IMR-90 (cell line): ENCODE measurements at regions not wholly inside any gene's neighbourhood (a gene's known extent, or its start where the extent isn't known, plus 50 kb on each side); places are given as distances from the start of the nearest gene placed in this dataset.
A peak's percentile ranks its signal among the peaks of the same experiment; 100 is the strongest.
"Not testable (repeated sequence)": the region's sequence is repeated elsewhere in the genome, so short reads cannot be mapped to it uniquely, and the experiment has no call there.

Source experiments
- ATAC-seq: fragments of 200-7000 bp; cut with Tn5 transposase; 2 replicates; pipeline ENCODE4 v1.9.1; 2020; ENCODE audit warnings: low read depth, mild to moderate bottlenecking, moderate library complexity
- BruUV-seq: library from RNA; stranded (reverse); fragments of 400-500 nt; replicated peaks from 2 replicates; lab custom pipeline; 2021; lab: Mats Ljungman, UMichigan
- CTCF ChIA-PET: fragments of 300-600 bp; formaldehyde crosslinking; extraction: SDS; loops from one replicate; lab custom pipeline; 2021; ENCODE audit warnings: antibody characterized with exemption; lab: Yijun Ruan, JAX
- POLR2A ChIA-PET: fragments of 300-600 bp; sonication (Branson Sonifier 250); formaldehyde crosslinking; loops from one replicate; lab custom pipeline; 2022; ENCODE audit warnings: antibody characterized with exemption; ENCODE audit not compliant: unreplicated experiment; lab: Charles Lee
- DNase-seq: peaks from one replicate; pipeline ENCODE4 v3.0.0; 2013
- H2AFZ ChIP-seq: replicated peaks from 2 replicates; pipeline ENCODE3; 2013; ENCODE audit warnings: low read length, mild to moderate bottlenecking; ENCODE audit not compliant: poor library complexity
- H2AK5ac ChIP-seq: 2 replicates; pipeline ENCODE4 v1.6.1; 2013; ENCODE audit warnings: low read depth, low read length, inconsistent platforms
- H2AK9ac ChIP-seq: replicated peaks from 2 replicates; pipeline ENCODE3; 2013; ENCODE audit warnings: mild to moderate bottlenecking, low read depth, low read length, moderate library complexity; ENCODE audit not compliant: poor library complexity
- H2BK120ac ChIP-seq: 2 replicates; pipeline ENCODE4 v1.6.1; 2013; ENCODE audit warnings: low read depth, low read length, inconsistent platforms
- H2BK15ac ChIP-seq: 3 replicates; pipeline ENCODE4 v1.6.1; 2013; ENCODE audit warnings: low read depth, low read length, inconsistent platforms
- H2BK20ac ChIP-seq: 2 replicates; pipeline ENCODE4 v1.6.1; 2013; ENCODE audit warnings: low read depth, mild to moderate bottlenecking, inconsistent platforms, low read length, moderate library complexity
- H2BK5ac ChIP-seq: 2 replicates; pipeline ENCODE4 v1.6.1; 2013; ENCODE audit warnings: mild to moderate bottlenecking, low read depth, low read length, inconsistent platforms; ENCODE audit not compliant: poor library complexity, severe bottlenecking
- H3K14ac ChIP-seq: replicated peaks from 2 replicates; pipeline ENCODE4 v1.6.1; 2013; ENCODE audit warnings: low read depth, low read length, inconsistent platforms
- H3K18ac ChIP-seq: 2 replicates; pipeline ENCODE4 v1.6.1; 2013; ENCODE audit warnings: low read depth, low read length, control low read depth
- H3K23ac ChIP-seq: 2 replicates; pipeline ENCODE4 v1.6.1; 2013; ENCODE audit warnings: low read depth, low read length, inconsistent platforms
- H3K27ac ChIP-seq: 2 replicates; pipeline ENCODE4 v1.5.1; 2013; ENCODE audit warnings: mild to moderate bottlenecking, control low read depth, low read length; ENCODE audit not compliant: insufficient read depth
- H3K27me3 ChIP-seq: 2 replicates; pipeline ENCODE4 v1.6.1; 2013; ENCODE audit warnings: low read length; ENCODE audit not compliant: control insufficient read depth, insufficient read depth
- H3K36me3 ChIP-seq: 2 replicates; pipeline ENCODE4 v1.6.1; 2013; ENCODE audit warnings: low read length, mixed read lengths; ENCODE audit not compliant: control insufficient read depth, insufficient read depth
- H3K4ac ChIP-seq: 2 replicates; pipeline ENCODE4 v1.6.1; 2013; ENCODE audit warnings: low read depth, low read length, inconsistent platforms
- H3K4me1 ChIP-seq: 2 replicates; pipeline ENCODE4 v1.6.1; 2013; ENCODE audit warnings: low read length, mixed read lengths; ENCODE audit not compliant: control insufficient read depth, insufficient read depth
- H3K4me2 ChIP-seq: 2 replicates; pipeline ENCODE4 v1.6.1; 2013; ENCODE audit warnings: low read depth, mild to moderate bottlenecking, control low read depth, low read length, moderate library complexity
- H3K4me3 ChIP-seq: 2 replicates; pipeline ENCODE4 v1.5.1; 2013; ENCODE audit warnings: low read depth, mild to moderate bottlenecking, control low read depth, low read length, moderate library complexity; ENCODE audit not compliant: insufficient read depth
- H3K56ac ChIP-seq: 2 replicates; pipeline ENCODE4 v1.6.1; 2013; ENCODE audit warnings: low read length, inconsistent platforms; ENCODE audit not compliant: insufficient read depth; ENCODE audit errors: extremely low read depth
- H3K79me1 ChIP-seq, 2 experiments: 2 replicates each; pipeline ENCODE4 v1.6.1; 2013; ENCODE audit warnings: low read length in 2 of 2, inconsistent platforms in 1 of 2, low read depth in 1 of 2
- H3K9ac ChIP-seq: 2 replicates; pipeline ENCODE4 v1.6.1; 2013; ENCODE audit warnings: low read depth, low read length, control low read depth
- H3K9me1 ChIP-seq: 2 replicates; pipeline ENCODE4 v1.6.1; 2013; ENCODE audit warnings: low read length, inconsistent platforms; ENCODE audit not compliant: insufficient read depth
- H3K9me3 ChIP-seq: 2 replicates; pipeline ENCODE4 v1.6.1; 2013; ENCODE audit warnings: low read length; ENCODE audit not compliant: control insufficient read depth, insufficient read depth
- H4K20me1 ChIP-seq: 2 replicates; pipeline ENCODE4 v1.6.1; 2013; ENCODE audit warnings: low read length, inconsistent platforms; ENCODE audit not compliant: insufficient read depth
- H4K5ac ChIP-seq: 2 replicates; pipeline ENCODE4 v1.6.1; 2013; ENCODE audit warnings: mild to moderate bottlenecking, low read depth, low read length, control low read depth
- H4K8ac ChIP-seq, 2 experiments: 2 replicates each; pipeline ENCODE4 v1.6.1; 2013; ENCODE audit warnings: low read depth in 2 of 2, low read length in 2 of 2, control low read depth in 1 of 2, inconsistent platforms in 1 of 2
- H4K91ac ChIP-seq: 2 replicates; pipeline ENCODE4 v1.6.1; 2013; ENCODE audit warnings: low read depth, low read length, inconsistent platforms; ENCODE audit not compliant: insufficient read depth
- WGBS, 2 experiments: methylation state at CpG; one replicate each; pipeline versions ENCODE4 v1.1.5 to v1.1.7; 2013; ENCODE audit warnings: missing lambda C conversion rate in 2 of 2; ENCODE audit not compliant: insufficient read length in 1 of 2; ENCODE audit errors: extremely low coverage in 2 of 2; 5-methylcytosine and 5-hydroxymethylcytosine counted together
- dilution Hi-C: fragments of 300-500 bp; cut with HindIII; formaldehyde crosslinking; loops from one replicate; pipeline ENCODE4 v1.14.3; 2018; ENCODE audit warnings: low sequenced_read_pairs; ENCODE audit not compliant: unreplicated experiment
- in situ Hi-C: fragments of 300-500 bp; cut with MboI; formaldehyde crosslinking; loops from 3 replicates; pipeline ENCODE4 v1.14.3; 2019; ENCODE audit warnings: low sequenced_read_pairs, inconsistent platforms, mixed read lengths
- intact Hi-C: fragments of 100-400 bp; cut with micrococcal nuclease; formaldehyde crosslinking; loops from 2 replicates; pipeline ENCODE4 v1.10.0; 2022

DNA sequence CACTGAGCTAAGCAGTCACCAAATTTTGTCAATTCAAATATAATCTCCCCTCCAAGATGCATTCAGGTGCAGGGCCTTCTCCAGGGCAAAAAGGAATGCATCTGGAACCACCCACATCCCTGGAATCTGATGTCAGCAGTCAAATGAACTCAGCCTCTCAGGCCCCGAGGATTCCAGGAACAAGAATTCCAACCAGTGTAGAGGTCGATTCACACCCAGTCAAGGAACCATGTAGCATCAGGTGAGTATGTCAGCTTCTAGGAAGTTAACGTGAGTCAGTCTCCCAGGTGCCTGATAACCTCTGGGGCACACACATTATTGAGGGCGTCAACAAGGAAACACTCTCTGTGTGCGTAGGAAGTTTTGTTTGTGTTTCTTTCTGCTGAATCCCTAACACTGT is 122.2 kb upstream of the VOPP1 start:
- H4K91ac ChIP-seq, H3K4me3 ChIP-seq, H3K79me1 ChIP-seq, H2AFZ ChIP-seq, ATAC-seq, H3K14ac ChIP-seq, H3K23ac ChIP-seq, H2BK20ac ChIP-seq, H3K9me1 ChIP-seq, POLR2A ChIA-PET, H3K9me3 ChIP-seq, DNase-seq, H3K9ac ChIP-seq, dilution Hi-C loops, H4K20me1 ChIP-seq, H3K27me3 ChIP-seq, H3K18ac ChIP-seq, in situ Hi-C loops, intact Hi-C loops, H4K5ac ChIP-seq, H2AK5ac ChIP-seq, H3K36me3 ChIP-seq, H2AK9ac ChIP-seq, H4K8ac ChIP-seq, CTCF ChIA-PET, BruUV-seq, H3K4me1 ChIP-seq, H2BK5ac ChIP-seq, H3K4me2 ChIP-seq, H2BK120ac ChIP-seq, H2BK15ac ChIP-seq, H3K56ac ChIP-seq, H3K27ac ChIP-seq, H3K4ac ChIP-seq: not testable (repeated sequence)
- WGBS, 2 experiments = no CpG with 5 or more reads among the region's 5 CpGs

- H4K20me1 ChIP-seq, intact Hi-C loops, H2BK5ac ChIP-seq, H3K4ac ChIP-seq, H3K4me1 ChIP-seq, H3K4me2 ChIP-seq, H3K4me3 ChIP-seq, H2AFZ ChIP-seq, H2BK20ac ChIP-seq, BruUV-seq, H2AK9ac ChIP-seq, H2AK5ac ChIP-seq, H4K8ac ChIP-seq, H3K23ac ChIP-seq, H3K9me3 ChIP-seq, H2BK120ac ChIP-seq, H4K5ac ChIP-seq, H3K9me1 ChIP-seq, CTCF ChIA-PET, H3K79me1 ChIP-seq, H3K27ac ChIP-seq, H4K91ac ChIP-seq, H3K27me3 ChIP-seq, H2BK15ac ChIP-seq, H3K18ac ChIP-seq, in situ Hi-C loops, dilution Hi-C loops, H3K9ac ChIP-seq, H3K14ac ChIP-seq, H3K56ac ChIP-seq, POLR2A ChIA-PET, H3K36me3 ChIP-seq: not testable (repeated sequence)
- peak; percentile 53 for ATAC-seq
- peak; percentile 11 for DNase-seq
- 45% methylated on average over 6 of the region's 17 CpGs; no CpG with 5 or more reads in 1 of the 2 experiments for WGBS, 2 experiments
These were observed 116.7 kb upstream of the VOPP1 start for GRCh38 chr7:55688684-55689681.
